GM23338 (cell line): ENCODE measurements at regions not wholly inside any gene's neighbourhood (a gene's known extent, or its start where the extent isn't known, plus 50 kb on each side); places are given as distances from the start of the nearest gene placed in this dataset.
"Not testable (repeated sequence)": the region's sequence is repeated elsewhere in the genome, so short reads cannot be mapped to it uniquely, and the experiment has no call there.

Experiments used
- ATAC-seq: fragments of 200-7000 bp; cut with Tn5 transposase; 3 replicates; pipeline ENCODE4 v1.9.1; 2020
- DNase-seq: peaks from one replicate; pipeline ENCODE4 v3.0.0-alpha.2; 2015; ENCODE audit warnings: low spot score
- H2AFZ ChIP-seq: fragments of 200-600 bp; sonication (generic); 2 replicates; pipeline ENCODE4 v1.8.0; 2016; ENCODE audit warnings: antibody characterized with exemption, mild to moderate bottlenecking, moderate library complexity
- H3F3A ChIP-seq: fragments of 200-600 bp; sonication (generic); replicated peaks from 2 replicates; pipeline ENCODE4 v1.8.0; 2017; ENCODE audit warnings: antibody characterized with exemption, mixed run types, low read depth
- H3K27ac ChIP-seq: fragments of 200-600 bp; sonication (generic); 2 replicates; pipeline ENCODE4 v1.6.1; 2016; ENCODE audit warnings: low read depth
- H3K27me3 ChIP-seq: fragments of 200-600 bp; sonication (generic); 2 replicates; pipeline ENCODE4 v1.8.0; 2016; ENCODE audit warnings: mild to moderate bottlenecking, mixed run types, moderate library complexity; ENCODE audit not compliant: insufficient read depth
- H3K36me3 ChIP-seq: fragments of 200-600 bp; sonication (generic); 2 replicates; pipeline ENCODE4 v1.8.0; 2016; ENCODE audit warnings: mild to moderate bottlenecking; ENCODE audit not compliant: insufficient read depth
- H3K4me1 ChIP-seq: fragments of 200-600 bp; sonication (generic); 2 replicates; pipeline ENCODE4 v1.8.0; 2016; ENCODE audit warnings: mild to moderate bottlenecking, moderate library complexity; ENCODE audit not compliant: insufficient read depth
- H3K4me2 ChIP-seq: fragments of 200-600 bp; sonication (generic); 2 replicates; pipeline ENCODE4 v1.7.1; 2017; ENCODE audit warnings: mixed run types
- H3K4me3 ChIP-seq: fragments of 200-600 bp; sonication (generic); 2 replicates; pipeline ENCODE4 v1.6.1; 2016; ENCODE audit warnings: mixed run types
- H3K79me2 ChIP-seq: fragments of 200-600 bp; sonication (generic); replicated peaks from 2 replicates; pipeline ENCODE4 v1.8.0; 2017; ENCODE audit warnings: mild to moderate bottlenecking; ENCODE audit not compliant: insufficient read depth
- H3K9me2 ChIP-seq: fragments of 200-600 bp; sonication (generic); 2 replicates; pipeline ENCODE4 v1.8.0; 2017; ENCODE audit not compliant: insufficient read depth
- H4K20me1 ChIP-seq: fragments of 200-600 bp; sonication (generic); replicated peaks from 2 replicates; pipeline ENCODE4 v1.8.0; 2017; ENCODE audit warnings: mild to moderate bottlenecking; ENCODE audit not compliant: insufficient read depth
- H3K27ac Mint-ChIP-seq: 2 replicates; pipeline ENCODE4 v1.8.0; 2020; ENCODE audit warnings: inconsistent platforms, mild to moderate bottlenecking, moderate library complexity, mixed read lengths
- H3K27me3 Mint-ChIP-seq: 3 replicates; pipeline ENCODE4 v1.8.0; 2022; ENCODE audit warnings: low read depth, mild to moderate bottlenecking, moderate library complexity, mixed read lengths, inconsistent platforms; ENCODE audit not compliant: insufficient read depth, poor library complexity
- H3K36me3 Mint-ChIP-seq: 3 replicates; pipeline ENCODE4 v1.8.0; 2021; ENCODE audit warnings: low read depth, mild to moderate bottlenecking, inconsistent platforms, moderate library complexity, mixed read lengths
- H3K4me1 Mint-ChIP-seq: 3 replicates; pipeline ENCODE4 v1.8.0; 2020; ENCODE audit warnings: mild to moderate bottlenecking, inconsistent platforms, mixed read lengths
- H3K4me3 Mint-ChIP-seq: 3 replicates; pipeline ENCODE4 v1.8.0; 2021; ENCODE audit warnings: moderate library complexity, mild to moderate bottlenecking, inconsistent platforms, mixed read lengths
- H3K9me3 Mint-ChIP-seq: 3 replicates; pipeline ENCODE4 v1.8.0; 2020; ENCODE audit warnings: moderate library complexity, mild to moderate bottlenecking, inconsistent platforms, mixed read lengths
- CREB1 ChIP-seq: fragments of 250-450 bp; sonication (Bioruptor Pico); IDR thresholded peaks from 2 replicates; pipeline ENCODE4 v1.5.0; 2020; ENCODE audit warnings: low read depth, mild to moderate bottlenecking, moderate library complexity
- CTCF ChIP-seq, 2 experiments: fragments of 200-600 bp in 1 of 2; sonication (generic) in 1 of 2; conservative IDR thresholded peaks; 2 replicates each; pipeline versions ENCODE4 v1.5.1 to v1.6.1; 2016 to 2017; ENCODE audit warnings: antibody characterized with exemption in 2 of 2, low read depth in 2 of 2, mild to moderate bottlenecking in 2 of 2, moderate library complexity in 1 of 2
- EZH2phosphoT487 ChIP-seq: fragments of 200-600 bp; sonication (generic); IDR thresholded peaks from one replicate; pipeline ENCODE4 v1.8.1; 2018; ENCODE audit warnings: antibody characterized with exemption; ENCODE audit not compliant: unreplicated experiment
- JUNB ChIP-seq: IDR thresholded peaks from one replicate; pipeline ENCODE4 v1.6.1; 2016; ENCODE audit warnings: antibody characterized with exemption; ENCODE audit not compliant: unreplicated experiment
- REST ChIP-seq: IDR thresholded peaks from one replicate; pipeline ENCODE4 v1.6.1; 2018; ENCODE audit warnings: antibody characterized with exemption; ENCODE audit not compliant: unreplicated experiment
- ZNF114 ChIP-seq: fragments of 250-450 bp; sonication (Bioruptor Pico); IDR thresholded peaks from 2 replicates; pipeline ENCODE4 v1.5.0; 2020; ENCODE audit warnings: mild to moderate bottlenecking, moderate library complexity
- ZNF331 ChIP-seq: fragments of 250-450 bp; sonication (Bioruptor Pico); IDR thresholded peaks from 2 replicates; pipeline ENCODE4 v1.5.0; 2020; ENCODE audit warnings: low read depth, mild to moderate bottlenecking, moderate library complexity
- TF ChIP-seq, protein P1 (sequence below): fragments of 250-450 bp; sonication (Bioruptor Pico); IDR thresholded peaks from 2 replicates; pipeline ENCODE4 v1.5.0; 2020; ENCODE audit warnings: mild to moderate bottlenecking, moderate library complexity
- TF ChIP-seq, protein P2 (sequence below): IDR thresholded peaks from 2 replicates; pipeline ENCODE4 v1.6.1; 2016; ENCODE audit warnings: antibody characterized with exemption

- H3K4me1 Mint-ChIP-seq = peaks cover 12% of the 10 kb centered on the region
- not testable (repeated sequence) for H3K36me3 Mint-ChIP-seq, H3F3A ChIP-seq, DNase-seq, H3K27me3 ChIP-seq, H3K27ac Mint-ChIP-seq, ATAC-seq, H3K4me3 Mint-ChIP-seq, H3K9me3 Mint-ChIP-seq, H3K79me2 ChIP-seq, H3K4me2 ChIP-seq, H3K9me2 ChIP-seq, H3K27ac ChIP-seq, H3K4me3 ChIP-seq, H4K20me1 ChIP-seq, H3K36me3 ChIP-seq, H3K4me1 ChIP-seq, H2AFZ ChIP-seq, H3K27me3 Mint-ChIP-seq
These were observed 200.4 kb upstream of the HS6ST1 start for GRCh38 chr2:128519028-128519427.

DNA sequence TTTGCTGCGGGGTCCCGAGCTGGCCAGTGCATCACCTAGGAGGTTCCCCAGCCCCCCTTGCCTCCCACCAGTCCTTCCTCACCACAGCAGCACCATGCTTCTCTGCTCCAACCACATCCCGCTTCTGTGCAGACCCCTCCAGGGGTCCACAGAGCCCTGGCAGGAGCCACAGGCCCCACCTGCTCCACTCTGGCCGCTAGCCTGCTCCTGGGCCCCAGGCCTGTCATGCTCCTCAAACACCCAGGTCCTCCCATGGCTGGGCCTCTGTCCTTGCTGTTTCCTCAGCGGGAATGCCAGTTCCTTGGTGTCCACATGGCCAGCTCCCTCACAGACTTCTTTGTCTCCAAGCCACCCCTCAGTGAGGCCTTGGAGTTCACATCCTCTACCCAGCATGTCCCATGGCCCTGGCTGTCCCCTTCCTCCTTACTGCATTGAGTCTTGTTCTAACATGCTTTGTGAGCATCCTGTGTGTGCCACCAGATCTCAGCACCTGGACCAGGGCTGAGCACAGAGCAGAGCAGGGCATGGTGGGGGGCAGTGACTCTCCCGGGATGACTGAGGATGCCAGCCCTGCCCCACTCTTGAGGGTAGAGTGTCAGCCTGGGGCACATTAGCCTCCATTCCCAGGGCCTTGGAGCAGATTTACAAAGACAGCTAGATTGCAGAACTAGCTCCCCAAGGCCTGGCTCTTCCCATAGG is 201.0 kb upstream of the HS6ST1 start:
- Mint-ChIP-seq H3K27ac (no peak overlapping the region), H3K4me3 (no peak overlapping the region), H3K36me3 (no peaks in the 10 kb centered on the region), H3K27me3 (peaks cover 10% of the 10 kb centered on the region), H3K4me1 (peaks cover 12% of the 10 kb centered on the region), H3K9me3 (peaks cover 3% of the 10 kb centered on the region; the same call in 2 of the 3 replicates)
- no peak overlapping the region for H3K4me3 ChIP-seq
- H3K36me3 ChIP-seq = no peaks in the 10 kb centered on the region
- no peaks in the 10 kb centered on the region for H3K9me2 ChIP-seq
- no peak overlapping the region for H3K4me2 ChIP-seq
- H4K20me1 ChIP-seq = no peaks in the 10 kb centered on the region
- no peak for ATAC-seq
- no peak for DNase-seq
- H2AFZ ChIP-seq = no peak overlapping the region
- no peaks in the 10 kb centered on the region for H3K79me2 ChIP-seq
- no peaks in the 10 kb centered on the region for H3F3A ChIP-seq
- no peak overlapping the region for H3K27ac ChIP-seq
- H3K4me1 ChIP-seq = peaks cover 8% of the 10 kb centered on the region; the same call in 1 of the 2 replicates
- H3K27me3 ChIP-seq = no peaks in the 10 kb centered on the region
- no peak for TF ChIP-seq CTCF (conservative IDR thresholded peaks at IDR 0.05; ENCODE audit: low read depth in 2 of 2)
- TF ChIP-seq, protein P1, sequence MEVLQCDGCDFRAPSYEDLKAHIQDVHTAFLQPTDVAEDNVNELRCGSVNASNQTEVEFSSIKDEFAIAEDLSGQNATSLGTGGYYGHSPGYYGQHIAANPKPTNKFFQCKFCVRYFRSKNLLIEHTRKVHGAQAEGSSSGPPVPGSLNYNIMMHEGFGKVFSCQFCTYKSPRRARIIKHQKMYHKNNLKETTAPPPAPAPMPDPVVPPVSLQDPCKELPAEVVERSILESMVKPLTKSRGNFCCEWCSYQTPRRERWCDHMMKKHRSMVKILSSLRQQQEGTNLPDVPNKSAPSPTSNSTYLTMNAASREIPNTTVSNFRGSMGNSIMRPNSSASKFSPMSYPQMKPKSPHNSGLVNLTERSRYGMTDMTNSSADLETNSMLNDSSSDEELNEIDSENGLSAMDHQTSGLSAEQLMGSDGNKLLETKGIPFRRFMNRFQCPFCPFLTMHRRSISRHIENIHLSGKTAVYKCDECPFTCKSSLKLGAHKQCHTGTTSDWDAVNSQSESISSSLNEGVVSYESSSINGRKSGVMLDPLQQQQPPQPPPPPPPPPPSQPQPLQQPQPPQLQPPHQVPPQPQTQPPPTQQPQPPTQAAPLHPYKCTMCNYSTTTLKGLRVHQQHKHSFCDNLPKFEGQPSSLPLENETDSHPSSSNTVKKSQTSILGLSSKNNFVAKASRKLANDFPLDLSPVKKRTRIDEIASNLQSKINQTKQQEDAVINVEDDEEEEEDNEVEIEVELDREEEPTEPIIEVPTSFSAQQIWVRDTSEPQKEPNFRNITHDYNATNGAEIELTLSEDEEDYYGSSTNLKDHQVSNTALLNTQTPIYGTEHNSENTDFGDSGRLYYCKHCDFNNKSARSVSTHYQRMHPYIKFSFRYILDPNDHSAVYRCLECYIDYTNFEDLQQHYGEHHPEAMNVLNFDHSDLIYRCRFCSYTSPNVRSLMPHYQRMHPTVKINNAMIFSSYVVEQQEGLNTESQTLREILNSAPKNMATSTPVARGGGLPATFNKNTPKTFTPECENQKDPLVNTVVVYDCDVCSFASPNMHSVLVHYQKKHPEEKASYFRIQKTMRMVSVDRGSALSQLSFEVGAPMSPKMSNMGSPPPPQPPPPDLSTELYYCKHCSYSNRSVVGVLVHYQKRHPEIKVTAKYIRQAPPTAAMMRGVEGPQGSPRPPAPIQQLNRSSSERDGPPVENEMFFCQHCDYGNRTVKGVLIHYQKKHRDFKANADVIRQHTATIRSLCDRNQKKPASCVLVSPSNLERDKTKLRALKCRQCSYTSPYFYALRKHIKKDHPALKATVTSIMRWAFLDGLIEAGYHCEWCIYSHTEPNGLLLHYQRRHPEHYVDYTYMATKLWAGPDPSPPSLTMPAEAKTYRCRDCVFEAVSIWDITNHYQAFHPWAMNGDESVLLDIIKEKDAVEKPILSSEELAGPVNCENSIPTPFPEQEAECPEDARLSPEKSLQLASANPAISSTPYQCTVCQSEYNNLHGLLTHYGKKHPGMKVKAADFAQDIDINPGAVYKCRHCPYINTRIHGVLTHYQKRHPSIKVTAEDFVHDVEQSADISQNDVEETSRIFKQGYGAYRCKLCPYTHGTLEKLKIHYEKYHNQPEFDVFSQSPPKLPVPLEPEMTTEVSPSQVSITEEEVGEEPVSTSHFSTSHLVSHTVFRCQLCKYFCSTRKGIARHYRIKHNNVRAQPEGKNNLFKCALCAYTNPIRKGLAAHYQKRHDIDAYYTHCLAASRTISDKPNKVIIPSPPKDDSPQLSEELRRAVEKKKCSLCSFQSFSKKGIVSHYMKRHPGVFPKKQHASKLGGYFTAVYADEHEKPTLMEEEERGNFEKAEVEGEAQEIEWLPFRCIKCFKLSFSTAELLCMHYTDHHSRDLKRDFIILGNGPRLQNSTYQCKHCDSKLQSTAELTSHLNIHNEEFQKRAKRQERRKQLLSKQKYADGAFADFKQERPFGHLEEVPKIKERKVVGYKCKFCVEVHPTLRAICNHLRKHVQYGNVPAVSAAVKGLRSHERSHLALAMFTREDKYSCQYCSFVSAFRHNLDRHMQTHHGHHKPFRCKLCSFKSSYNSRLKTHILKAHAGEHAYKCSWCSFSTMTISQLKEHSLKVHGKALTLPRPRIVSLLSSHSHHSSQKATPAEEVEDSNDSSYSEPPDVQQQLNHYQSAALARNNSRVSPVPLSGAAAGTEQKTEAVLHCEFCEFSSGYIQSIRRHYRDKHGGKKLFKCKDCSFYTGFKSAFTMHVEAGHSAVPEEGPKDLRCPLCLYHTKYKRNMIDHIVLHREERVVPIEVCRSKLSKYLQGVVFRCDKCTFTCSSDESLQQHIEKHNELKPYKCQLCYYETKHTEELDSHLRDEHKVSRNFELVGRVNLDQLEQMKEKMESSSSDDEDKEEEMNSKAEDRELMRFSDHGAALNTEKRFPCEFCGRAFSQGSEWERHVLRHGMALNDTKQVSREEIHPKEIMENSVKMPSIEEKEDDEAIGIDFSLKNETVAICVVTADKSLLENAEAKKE = no peak
- TF ChIP-seq JUNB = no peak
- TF ChIP-seq CREB1 (CRISPR knock-in tag) = no peak
- no peak for TF ChIP-seq ZNF331 (CRISPR knock-in tag)
- TF ChIP-seq ZNF114 (CRISPR knock-in tag) = no peak
- TF ChIP-seq, protein P2, sequence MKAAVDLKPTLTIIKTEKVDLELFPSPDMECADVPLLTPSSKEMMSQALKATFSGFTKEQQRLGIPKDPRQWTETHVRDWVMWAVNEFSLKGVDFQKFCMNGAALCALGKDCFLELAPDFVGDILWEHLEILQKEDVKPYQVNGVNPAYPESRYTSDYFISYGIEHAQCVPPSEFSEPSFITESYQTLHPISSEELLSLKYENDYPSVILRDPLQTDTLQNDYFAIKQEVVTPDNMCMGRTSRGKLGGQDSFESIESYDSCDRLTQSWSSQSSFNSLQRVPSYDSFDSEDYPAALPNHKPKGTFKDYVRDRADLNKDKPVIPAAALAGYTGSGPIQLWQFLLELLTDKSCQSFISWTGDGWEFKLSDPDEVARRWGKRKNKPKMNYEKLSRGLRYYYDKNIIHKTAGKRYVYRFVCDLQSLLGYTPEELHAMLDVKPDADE = no peak
- TF ChIP-seq REST = no peak
- no peak for TF ChIP-seq EZH2phosphoT487
